K562 (cell line): ENCODE measurements at regions not wholly inside any gene's neighbourhood (a gene's known extent, or its start where the extent isn't known, plus 50 kb on each side); places are given as distances from the start of the nearest gene placed in this dataset.
"Not testable (repeated sequence)": the region's sequence is repeated elsewhere in the genome, so short reads cannot be mapped to it uniquely, and the experiment has no call there.

Source experiments
- ATAC-seq: fragments of 200-7000 bp; cut with Tn5 transposase; 3 replicates; pipeline ENCODE4 v1.9.1; 2020; ENCODE audit warnings: moderate library complexity
- BruUV-seq: library from RNA; stranded (reverse); fragments of 400-500 nt; replicated peaks from 2 replicates; lab custom pipeline; 2021; lab: Mats Ljungman, UMichigan
- CTCF ChIA-PET: fragments of 300-600 bp; formaldehyde crosslinking; extraction: SDS; loops from one replicate; lab custom pipeline; 2021; ENCODE audit warnings: low intra/inter-chr PET ratio; lab: Yijun Ruan, JAX
- POLR2A ChIA-PET: fragments of 300-600, 350-650 bp; sonication (Branson Sonifier 250); formaldehyde crosslinking; extraction: SDS; loops from one replicate; lab custom pipeline; 2021; ENCODE audit warnings: antibody characterized with exemption, inconsistent platforms; lab: Yijun Ruan, JAX
- DNase-seq, 4 experiments: peaks; one replicate each; pipeline versions ENCODE4 v3.0.0 to v3.0.0-alpha.2; 2011 to 2018; ENCODE audit warnings: low spot score in 3 of 4, mixed read lengths in 3 of 4; ENCODE audit errors: extremely low read depth in 1 of 4
- FAIRE-seq: peaks from 2 replicates; lab custom pipeline; 2011; peaks lifted over from hg19 to GRCh38; lab: Jason Lieb, UNC
- H2AFZ ChIP-seq: 2 replicates; pipeline ENCODE4 v1.6.0; 2011; ENCODE audit warnings: low read depth, low read length, control low read depth, inconsistent platforms
- H3K27ac ChIP-seq: fragments of 200-600 bp; 3 replicates; pipeline ENCODE4 v1.8.0; 2011; ENCODE audit warnings: low read depth, mild to moderate bottlenecking, control low read depth, inconsistent platforms, low read length, moderate library complexity, mixed read lengths; ENCODE audit errors: extremely low read depth
- H3K27me3 ChIP-seq, 2 experiments: fragments of 300-600 bp in 1 of 2; 2 replicates in 1 of 2; 3 replicates in 1 of 2; pipeline versions ENCODE4 v1.6.0 to v1.8.0; 2011; ENCODE audit warnings: inconsistent platforms in 2 of 2, low read length in 2 of 2, mild to moderate bottlenecking in 1 of 2, mixed read lengths in 1 of 2, moderate library complexity in 1 of 2; ENCODE audit not compliant: control insufficient read depth in 2 of 2, insufficient read depth in 2 of 2
- H3K36me3 ChIP-seq: fragments of 300-600 bp; 3 replicates; pipeline ENCODE4 v1.8.0; 2011; ENCODE audit warnings: mild to moderate bottlenecking, low read length, inconsistent platforms; ENCODE audit not compliant: control insufficient read depth, insufficient read depth
- H3K4me1 ChIP-seq, 2 experiments: fragments of 200-600 bp in 1 of 2; replicated peaks in 1 of 2; 2 replicates in 1 of 2; 3 replicates in 1 of 2; pipeline versions ENCODE4 v1.5.1 to v1.8.0; 2011; ENCODE audit warnings: inconsistent platforms in 2 of 2, low read length in 2 of 2, mild to moderate bottlenecking in 1 of 2, mixed read lengths in 1 of 2, moderate library complexity in 1 of 2; ENCODE audit not compliant: control insufficient read depth in 2 of 2, insufficient read depth in 2 of 2
- H3K4me2 ChIP-seq: 2 replicates; pipeline ENCODE4 v1.6.1; 2011; ENCODE audit warnings: low read length, control low read depth, inconsistent platforms, mixed read lengths; ENCODE audit not compliant: insufficient read depth
- H3K4me3 ChIP-seq: fragments of 200-600 bp; sonication (generic), shearing (Covaris generic); 2 replicates; pipeline ENCODE4 v1.5.1; 2016; ENCODE audit warnings: control low read depth, inconsistent platforms
- H3K79me2 ChIP-seq: fragments of 200-600 bp; 3 replicates; pipeline ENCODE4 v1.8.0; 2011; ENCODE audit warnings: low read length, inconsistent platforms; ENCODE audit not compliant: control insufficient read depth, insufficient read depth
- H3K9ac ChIP-seq, 2 experiments: 2 replicates each; pipeline versions ENCODE4 v1.6.0 to v1.6.1; 2011; ENCODE audit warnings: low read depth in 2 of 2, low read length in 2 of 2, control low read depth in 1 of 2, inconsistent platforms in 1 of 2, mild to moderate bottlenecking in 1 of 2, mixed read lengths in 1 of 2; ENCODE audit not compliant: insufficient read depth in 1 of 2
- H3K9me1 ChIP-seq: one replicate; pipeline ENCODE4 v1.6.0; 2011; ENCODE audit warnings: inconsistent platforms, mild to moderate bottlenecking, low read length, moderate library complexity; ENCODE audit not compliant: control insufficient read depth, insufficient read depth
- H3K9me3 ChIP-seq: replicated peaks from 2 replicates; pipeline ENCODE4 v1.5.1; 2011; ENCODE audit warnings: low read depth, low read length, inconsistent platforms; ENCODE audit not compliant: control insufficient read depth, insufficient read depth
- H4K20me1 ChIP-seq: replicated peaks from 2 replicates; pipeline ENCODE4 v1.6.1; 2011; ENCODE audit warnings: low read length, inconsistent platforms, mixed read lengths; ENCODE audit not compliant: control insufficient read depth, insufficient read depth
- WGBS: fragments of 100-300 bp; shearing (Covaris generic); methylation state at CpG from one replicate; pipeline ENCODE4 v1.1.6; 2016; ENCODE audit warnings: low coverage, mixed read lengths; ENCODE audit not compliant: insufficient coverage; ENCODE audit errors: missing lambda C conversion rate; 5-methylcytosine and 5-hydroxymethylcytosine counted together
- in situ Hi-C: fragments of 300-500 bp; cut with MboI; formaldehyde crosslinking; loops from 4 replicates; pipeline ENCODE4 v1.15.0; 2018; ENCODE audit warnings: inconsistent platforms, mixed read lengths
- intact Hi-C: fragments of 100-400 bp; cut with micrococcal nuclease; formaldehyde crosslinking; loops from 2 replicates; pipeline ENCODE4 v1.14.2; 2022

DNA sequence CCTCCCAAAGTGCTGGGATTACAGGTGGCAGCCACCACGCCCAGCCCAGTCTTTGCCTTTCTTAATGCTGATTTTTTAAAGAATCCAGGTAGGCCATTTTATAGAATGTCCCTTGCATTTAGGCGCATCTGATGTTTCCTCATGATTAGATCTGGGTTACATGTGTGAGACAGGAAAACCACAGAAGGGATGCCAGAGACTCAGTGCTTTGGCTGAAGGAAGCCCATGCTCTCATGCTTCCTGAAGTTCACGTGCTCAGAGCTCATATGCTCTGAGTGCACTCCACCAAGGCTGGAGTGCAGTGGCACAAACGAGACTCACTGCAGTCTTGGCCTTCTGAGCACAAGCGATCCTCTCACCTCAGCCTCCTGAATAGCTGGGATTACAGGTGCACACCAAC lies 411.5 kb upstream of the DEFB115 start:
- H3K9ac ChIP-seq, in situ Hi-C loops, CTCF ChIA-PET, ATAC-seq, H4K20me1 ChIP-seq, H3K4me3 ChIP-seq, H3K36me3 ChIP-seq, H3K27ac ChIP-seq, H3K4me1 ChIP-seq, DNase-seq, H3K79me2 ChIP-seq, POLR2A ChIA-PET, intact Hi-C loops, H3K27me3 ChIP-seq, H2AFZ ChIP-seq, H3K9me1 ChIP-seq, FAIRE-seq, H3K9me3 ChIP-seq, BruUV-seq, H3K4me2 ChIP-seq: not testable (repeated sequence)
- 3% methylated on average over 4 of the region's 5 CpGs for WGBS

DNA sequence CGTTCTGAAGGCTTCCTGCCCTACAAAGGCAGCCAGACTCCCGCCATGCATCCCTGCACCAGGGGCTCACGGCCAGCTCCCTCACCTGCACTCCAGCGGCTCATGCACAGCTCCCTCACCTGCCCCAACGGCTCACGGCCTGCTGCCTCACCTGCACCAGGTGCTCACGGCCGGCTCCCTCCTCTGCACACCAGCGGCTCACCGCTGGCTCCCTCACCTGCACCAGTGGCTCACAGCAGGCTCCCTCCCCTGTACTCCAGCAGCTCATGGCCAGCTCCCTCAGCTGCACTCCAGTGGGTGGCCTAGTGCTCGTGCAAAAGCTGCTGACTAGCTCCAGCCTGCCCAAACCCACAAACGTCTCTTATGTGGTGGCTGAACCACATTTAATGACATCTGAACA lies 389.2 kb upstream of the DEFB115 start:
- H3K4me3 ChIP-seq, ATAC-seq, H3K4me2 ChIP-seq, BruUV-seq, H3K9ac ChIP-seq, POLR2A ChIA-PET, H4K20me1 ChIP-seq, H3K36me3 ChIP-seq, FAIRE-seq, DNase-seq, H3K79me2 ChIP-seq, H3K4me1 ChIP-seq, H3K9me3 ChIP-seq, CTCF ChIA-PET, H3K27ac ChIP-seq, H2AFZ ChIP-seq, H3K9me1 ChIP-seq, intact Hi-C loops, H3K27me3 ChIP-seq: not testable (repeated sequence)
- in situ Hi-C loops, result loop anchor here (25.0 kb wide), 2 partner anchors 444 to 1531 kb away; partner anchors contain the start of gene DEFB116
- 0% methylated on average over 9 of the region's 12 CpGs for WGBS

DNA sequence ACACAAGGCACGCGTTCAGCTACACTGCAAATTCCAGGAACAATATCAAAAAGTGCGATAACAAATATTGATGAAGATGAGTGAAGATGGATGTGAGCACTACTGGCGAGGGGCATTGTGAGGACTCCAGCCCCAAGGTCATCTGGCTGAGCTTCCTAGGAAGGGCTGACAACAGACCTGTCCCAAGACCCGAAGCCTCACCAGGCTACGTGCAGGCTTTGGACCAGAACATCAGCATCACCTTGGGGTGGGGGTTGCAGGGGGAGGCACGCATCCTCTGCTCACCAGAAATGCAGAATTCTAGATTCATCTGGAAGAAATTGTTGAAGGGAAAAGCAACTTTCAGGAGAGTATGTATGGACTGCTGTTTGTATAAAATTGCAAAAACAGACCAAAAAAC lies 386.3 kb upstream of the DEFB115 start:
- H3K79me2 ChIP-seq, BruUV-seq, H3K4me2 ChIP-seq, H3K36me3 ChIP-seq, POLR2A ChIA-PET, CTCF ChIA-PET, H3K27me3 ChIP-seq, DNase-seq, intact Hi-C loops, ATAC-seq, H3K4me1 ChIP-seq, H3K4me3 ChIP-seq, FAIRE-seq, H3K9me1 ChIP-seq, H3K9ac ChIP-seq, H3K27ac ChIP-seq, H3K9me3 ChIP-seq, H4K20me1 ChIP-seq, H2AFZ ChIP-seq: not testable (repeated sequence)
- in situ Hi-C loops, result loop anchor here (25.0 kb wide), 2 partner anchors 441 to 1534 kb away; partner anchors contain the start of gene DEFB116
- WGBS, result 1% methylated on average over 7 of the region's 7 CpGs

DNA sequence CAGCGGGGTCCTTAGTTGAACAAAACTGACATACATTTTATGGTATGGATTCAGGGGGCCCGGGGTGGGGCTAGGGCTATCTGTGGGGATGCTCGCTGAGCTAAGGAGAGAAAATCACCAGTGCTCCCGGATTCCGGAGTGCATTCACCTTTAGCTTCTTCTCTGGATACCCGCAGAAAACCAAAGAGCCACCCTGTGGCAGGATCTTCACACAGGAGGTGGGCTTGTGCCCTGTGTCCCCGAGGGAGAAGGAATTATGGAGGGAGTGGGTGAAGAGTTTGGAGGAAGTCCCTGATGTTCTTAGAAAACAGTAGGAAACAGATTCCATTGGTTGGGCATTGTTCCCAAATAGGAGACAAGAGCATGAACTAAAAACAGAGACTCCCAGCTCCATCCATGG lies 385.2 kb upstream of the DEFB115 start:
- H3K79me2 ChIP-seq, H3K4me3 ChIP-seq, DNase-seq, H4K20me1 ChIP-seq, BruUV-seq, CTCF ChIA-PET, H3K4me1 ChIP-seq, H3K36me3 ChIP-seq, H3K9me1 ChIP-seq, FAIRE-seq, ATAC-seq, POLR2A ChIA-PET, H3K4me2 ChIP-seq, intact Hi-C loops, H3K9ac ChIP-seq, H2AFZ ChIP-seq, H3K27ac ChIP-seq, H3K9me3 ChIP-seq, H3K27me3 ChIP-seq: not testable (repeated sequence)
- WGBS, result 0% methylated on average over 7 of the region's 7 CpGs
- in situ Hi-C loops, result loop anchor here (25.0 kb wide), 2 partner anchors 440 to 1535 kb away; partner anchors contain the start of gene DEFB116
